PC-9 (cell line): ENCODE measurements at regions not wholly inside any gene's neighbourhood (a gene's known extent, or its start where the extent isn't known, plus 50 kb on each side); places are given as distances from the start of the nearest gene placed in this dataset.

ENCODE experiments used
- BruUV-seq: library from RNA; stranded (reverse); fragments of 400-500 nt; replicated peaks from 2 replicates; lab custom pipeline; 2021; lab: Mats Ljungman, UMichigan
- CTCF ChIA-PET: fragments of 300-600 bp; sonication (Branson Sonifier 250); formaldehyde crosslinking; loops from one replicate; lab custom pipeline; 2022; ENCODE audit warnings: antibody characterized with exemption; lab: Charles Lee
- POLR2A ChIA-PET: fragments of 300-600 bp; sonication (Branson Sonifier 250); formaldehyde crosslinking; loops from one replicate; lab custom pipeline; 2022; ENCODE audit warnings: antibody characterized with exemption; ENCODE audit not compliant: unreplicated experiment; lab: Charles Lee
- DNase-seq, 2 experiments: peaks; one replicate each; pipeline versions ENCODE4 v3.0.0 to v3.0.0-alpha.2; 2015 to 2022; ENCODE audit warnings: mixed read lengths in 1 of 2
- H2AFZ ChIP-seq: fragments of 200-600 bp; sonication (generic); 2 replicates; pipeline ENCODE4 v1.8.1; 2017; ENCODE audit warnings: antibody characterized with exemption
- H3F3A ChIP-seq: fragments of 200-600 bp; sonication (generic); 2 replicates; pipeline ENCODE4 v1.8.1; 2017; ENCODE audit warnings: antibody characterized with exemption, mild to moderate bottlenecking, low read depth; ENCODE audit not compliant: insufficient read depth
- H3K27ac ChIP-seq: fragments of 200-600 bp; sonication (generic); 2 replicates; pipeline ENCODE4 v1.6.1; 2016; ENCODE audit warnings: mixed run types
- H3K27me3 ChIP-seq: fragments of 200-600 bp; sonication (generic); 2 replicates; pipeline ENCODE4 v1.6.1; 2016; ENCODE audit warnings: low read depth, mixed run types; ENCODE audit not compliant: insufficient read depth
- H3K36me3 ChIP-seq: fragments of 200-600 bp; sonication (generic); 2 replicates; pipeline ENCODE4 v1.6.1; 2016; ENCODE audit warnings: low read depth, mixed run types
- H3K4me1 ChIP-seq: fragments of 200-600 bp; sonication (generic); replicated peaks from 2 replicates; pipeline ENCODE4 v1.6.1; 2016; ENCODE audit warnings: mixed run types; ENCODE audit not compliant: insufficient read depth
- H3K4me2 ChIP-seq: fragments of 200-600 bp; sonication (generic); 2 replicates; pipeline ENCODE4 v1.6.1; 2017; ENCODE audit warnings: mixed run types
- H3K4me3 ChIP-seq: fragments of 200-600 bp; sonication (generic); 2 replicates; pipeline ENCODE4 v1.6.1; 2016; ENCODE audit warnings: mixed run types
- H3K79me2 ChIP-seq: fragments of 200-600 bp; sonication (generic); 2 replicates; pipeline ENCODE4 v1.6.1; 2017; ENCODE audit warnings: low read depth, mixed run types
- H3K9me2 ChIP-seq: fragments of 200-600 bp; sonication (generic); 2 replicates; pipeline ENCODE4 v1.8.1; 2017; ENCODE audit warnings: mild to moderate bottlenecking; ENCODE audit not compliant: insufficient read depth
- H3K9me3 ChIP-seq: fragments of 200-600 bp; sonication (generic); 2 replicates; pipeline ENCODE4 v1.8.1; 2016; ENCODE audit warnings: low read depth; ENCODE audit not compliant: insufficient read depth
- H4K20me1 ChIP-seq: fragments of 200-600 bp; sonication (generic); 2 replicates; pipeline ENCODE4 v1.8.1; 2017; ENCODE audit not compliant: insufficient read depth
- CTCF ChIP-seq: fragments of 200-600 bp; sonication (generic); conservative IDR thresholded peaks from 2 replicates; pipeline ENCODE4 v1.6.1; 2017; ENCODE audit warnings: mixed run types, antibody characterized with exemption, mild to moderate bottlenecking, moderate library complexity
- EZH2 ChIP-seq: fragments of 200-600 bp; sonication (generic); IDR thresholded peaks from 2 replicates; pipeline ENCODE4 v1.8.0; 2017; ENCODE audit warnings: antibody characterized with exemption, low read depth
- intact Hi-C: fragments of 100-400 bp; cut with micrococcal nuclease; formaldehyde crosslinking; loops from one replicate; pipeline ENCODE4 v1.10.0; 2022; ENCODE audit not compliant: unreplicated experiment

- Histone ChIP-seq H3K36me3 (no peaks in the 10 kb centered on the region), H3K79me2 (no peaks in the 10 kb centered on the region), H3F3A (no peaks in the 10 kb centered on the region), H3K27me3 (no peaks in the 10 kb centered on the region), H3K9me3 (no peaks in the 10 kb centered on the region), H3K27ac (no peak overlapping the region), H3K9me2 (no peaks in the 10 kb centered on the region), H3K4me1 (no peaks in the 10 kb centered on the region), H3K4me2 (no peak overlapping the region), H4K20me1 (no peaks in the 10 kb centered on the region), H2AFZ (no peak overlapping the region), H3K4me3 (no peak overlapping the region)
- TF ChIP-seq CTCF (no peak), EZH2 (no peak)
- intact Hi-C loops, result no loop called here
- POLR2A ChIA-PET, result no interaction called here
- no TSS peak for BruUV-seq
- DNase-seq, result no peak
- CTCF ChIA-PET, result interaction anchor here (0.6 kb wide), 1 partner anchor 101 kb away, joined by 3 read pairs; no protein-coding TSS in a partner anchor
Observed at GRCh38 chr5:167269146-167269545, 1022.3 kb upstream of the WWC1 start.

DNA sequence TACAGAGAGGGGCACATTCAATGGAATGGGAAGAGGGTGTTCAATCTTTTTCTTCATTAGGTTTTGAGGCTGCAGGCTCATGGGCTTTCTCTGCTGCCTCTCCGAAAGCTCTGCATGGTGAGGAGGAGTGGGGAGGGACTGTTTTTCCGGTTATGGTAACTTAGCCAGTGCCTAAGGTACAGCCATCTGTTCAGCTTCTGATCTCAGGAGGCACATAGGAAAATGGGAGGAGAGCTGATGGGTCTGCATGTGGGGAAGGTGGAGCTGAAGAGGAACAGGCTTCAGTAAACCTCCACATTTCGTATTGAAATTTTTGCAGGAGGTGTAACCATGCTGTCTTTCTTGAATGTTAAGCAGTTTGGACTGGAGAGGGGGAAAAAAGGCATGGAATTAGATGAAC, 1020.4 kb upstream of the WWC1 start:
- BruUV-seq, result no TSS peak
- no peak for DNase-seq
- POLR2A ChIA-PET, result no interaction called here
- no peaks in the 10 kb centered on the region for H3F3A ChIP-seq
- intact Hi-C loops, result no loop called here
- H3K36me3 ChIP-seq, result no peaks in the 10 kb centered on the region
- H3K4me1 ChIP-seq, result no peaks in the 10 kb centered on the region
- H3K4me3 ChIP-seq, result no peak overlapping the region
- CTCF ChIA-PET, result no interaction called here
- no peaks in the 10 kb centered on the region for H3K79me2 ChIP-seq
- no peaks in the 10 kb centered on the region for H3K27me3 ChIP-seq
- no peaks in the 10 kb centered on the region for H3K9me3 ChIP-seq
- H4K20me1 ChIP-seq, result no peaks in the 10 kb centered on the region
- no peak for TF ChIP-seq CTCF
- no peak for TF ChIP-seq EZH2
- H3K9me2 ChIP-seq, result no peaks in the 10 kb centered on the region
- H3K4me2 ChIP-seq, result no peak overlapping the region
- no peak overlapping the region for H2AFZ ChIP-seq
- H3K27ac ChIP-seq, result no peak overlapping the region

- no peaks in the 10 kb centered on the region for H3K4me1 ChIP-seq
- no peak for TF ChIP-seq CTCF
- TF ChIP-seq EZH2, result no peak
- intact Hi-C loops, result no loop called here
- no peaks in the 10 kb centered on the region for H3K79me2 ChIP-seq
- POLR2A ChIA-PET, result no interaction called here
- DNase-seq, result no peak
- H3F3A ChIP-seq, result no peaks in the 10 kb centered on the region
- H3K36me3 ChIP-seq, result no peaks in the 10 kb centered on the region
- no peaks in the 10 kb centered on the region for H3K9me2 ChIP-seq
- no peak overlapping the region for H3K27ac ChIP-seq
- no peak overlapping the region for H3K4me2 ChIP-seq
- CTCF ChIA-PET, result no interaction called here
- no peak overlapping the region for H3K4me3 ChIP-seq
- no peaks in the 10 kb centered on the region for H4K20me1 ChIP-seq
- BruUV-seq, result no TSS peak
- H2AFZ ChIP-seq, result no peak overlapping the region
- H3K27me3 ChIP-seq, result no peaks in the 10 kb centered on the region
- no peaks in the 10 kb centered on the region for H3K9me3 ChIP-seq
Observed at GRCh38 chr5:167271511-167271910, 1019.9 kb upstream of the WWC1 start.
